ENCODE measurements at regions not wholly inside any gene's neighbourhood (a gene's known extent, or its start where the extent isn't known, plus 50 kb on each side); places are given as distances from the start of the nearest gene placed in this dataset.
"Not testable (repeated sequence)": the region's sequence is repeated elsewhere in the genome, so short reads cannot be mapped to it uniquely, and the experiment has no call there.

DNA sequence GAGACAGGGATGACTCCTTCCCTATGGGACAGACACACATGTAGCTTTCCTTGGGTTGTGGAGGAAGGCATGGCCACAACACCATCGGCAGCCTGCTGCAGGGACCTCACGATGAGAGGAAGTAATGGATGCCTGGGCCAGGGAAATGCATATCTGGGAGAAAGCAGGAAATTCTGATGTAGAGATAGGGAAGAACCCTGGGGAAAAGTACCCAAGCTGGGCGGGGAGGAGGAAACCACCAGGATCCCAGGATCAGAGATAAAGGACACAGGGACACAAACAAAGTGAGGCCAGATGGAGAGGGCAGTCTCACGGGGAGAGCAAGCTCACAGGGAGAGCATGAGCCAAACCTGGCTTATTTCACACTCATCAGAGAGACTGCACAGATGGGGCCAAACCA, 294.7 kb upstream of the TEKT4 start:
- DNase-seq = not testable (repeated sequence)

GRCh38 chr2:94577160-94577559, 294.1 kb upstream of the TEKT4 start:
- DNase-seq = peak; percentile 69

DNA sequence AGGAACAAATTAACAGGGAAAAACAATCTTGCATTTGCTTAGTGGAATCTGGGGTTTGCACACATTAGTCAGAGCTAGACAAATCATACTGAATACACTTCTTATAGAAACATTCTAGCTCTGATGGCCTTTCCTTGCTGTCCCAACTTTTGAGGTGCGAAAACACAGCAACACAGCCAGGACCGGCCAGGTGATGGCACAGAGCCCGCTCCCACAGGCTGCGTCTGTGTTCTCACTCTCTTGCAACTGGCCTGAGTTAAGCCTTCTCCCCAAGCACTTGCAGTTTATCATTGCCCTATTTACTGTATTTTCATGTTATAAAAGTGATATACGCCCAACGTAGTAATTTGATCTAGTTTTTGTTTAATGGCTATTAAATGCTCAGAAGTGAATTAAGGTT, 292.0 kb upstream of the TEKT4 start:
- not testable (repeated sequence) for DNase-seq

- DNase-seq = not testable (repeated sequence)
Measured at GRCh38 chr2:94583081-94583723, 288.0 kb upstream of the TEKT4 start.

DNA sequence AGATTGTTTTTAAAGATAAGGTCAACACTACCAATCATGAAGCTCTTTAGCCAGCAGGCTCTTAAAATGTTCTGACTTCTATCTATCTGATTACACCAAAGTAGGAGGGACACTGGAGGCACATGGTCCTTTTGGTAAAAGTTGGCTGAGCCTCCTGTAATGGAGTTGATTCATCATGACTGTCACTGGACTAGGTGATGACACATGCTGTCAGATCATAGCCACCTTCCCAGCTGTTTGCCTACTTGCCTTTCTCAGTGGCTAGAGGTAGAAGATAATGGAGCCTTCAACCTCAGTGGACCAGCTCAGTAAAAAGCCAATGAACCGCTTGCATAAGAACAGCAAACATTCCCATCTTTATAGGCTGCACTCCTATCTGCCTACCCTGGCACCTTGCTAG, 286.7 kb upstream of the TEKT4 start:
- DNase-seq = not testable (repeated sequence)

DNA sequence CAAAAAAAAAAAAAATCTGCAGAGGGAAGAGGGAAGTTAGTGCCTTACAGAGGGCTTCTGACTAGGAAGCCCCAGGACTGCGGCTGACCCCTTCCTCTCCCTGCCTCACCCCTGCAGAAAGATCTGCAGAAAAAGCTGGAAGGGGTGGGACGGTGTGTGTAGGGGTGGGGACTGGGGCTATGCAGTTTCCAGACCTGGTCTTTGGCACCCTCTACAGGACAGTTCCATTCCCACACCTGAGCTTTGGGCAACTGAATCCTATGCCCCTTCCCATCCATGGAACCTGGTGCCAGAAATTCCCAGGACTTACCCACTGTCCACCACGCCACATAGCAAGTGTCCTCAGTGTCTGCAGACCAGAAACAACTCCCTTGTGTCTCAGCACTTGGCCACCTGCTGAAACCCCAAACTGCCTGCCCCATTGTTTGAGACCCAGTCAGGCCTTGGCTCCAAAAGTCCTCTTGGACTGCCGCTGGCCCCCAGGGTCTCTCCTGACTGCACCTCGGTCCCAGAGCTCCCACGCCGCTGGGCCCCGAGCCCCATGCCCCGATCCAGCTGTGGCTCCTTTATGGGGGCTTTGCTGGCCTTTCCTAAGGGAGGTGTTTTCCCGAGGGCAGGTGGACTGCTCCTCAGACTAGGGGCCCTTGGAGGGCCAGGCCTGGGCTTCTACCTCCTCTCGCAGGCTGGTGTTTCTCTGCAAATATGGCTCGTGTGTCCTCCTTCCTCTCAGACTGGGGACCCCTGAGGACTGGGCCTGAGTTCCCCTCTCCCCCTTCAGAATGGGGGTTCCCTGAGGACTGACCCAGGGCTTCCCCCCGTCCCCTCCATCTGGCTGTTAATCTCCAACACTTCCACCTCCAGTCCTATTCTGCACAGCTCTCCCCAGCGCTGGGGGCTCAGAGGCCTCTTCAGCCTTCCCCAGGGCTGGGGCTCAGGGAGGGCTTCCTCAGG, 284.9 kb upstream of the TEKT4 start:
- not testable (repeated sequence) for DNase-seq

GRCh38 chr2:94587042-94587441, 284.2 kb upstream of the TEKT4 start:
- not testable (repeated sequence) for DNase-seq

- not testable (repeated sequence) for DNase-seq
Measured at GRCh38 chr2:94594019-94594836, 277.0 kb upstream of the TEKT4 start.

- DNase-seq = not testable (repeated sequence)
Measured at GRCh38 chr2:94595956-94596355, 275.3 kb upstream of the TEKT4 start.

DNA sequence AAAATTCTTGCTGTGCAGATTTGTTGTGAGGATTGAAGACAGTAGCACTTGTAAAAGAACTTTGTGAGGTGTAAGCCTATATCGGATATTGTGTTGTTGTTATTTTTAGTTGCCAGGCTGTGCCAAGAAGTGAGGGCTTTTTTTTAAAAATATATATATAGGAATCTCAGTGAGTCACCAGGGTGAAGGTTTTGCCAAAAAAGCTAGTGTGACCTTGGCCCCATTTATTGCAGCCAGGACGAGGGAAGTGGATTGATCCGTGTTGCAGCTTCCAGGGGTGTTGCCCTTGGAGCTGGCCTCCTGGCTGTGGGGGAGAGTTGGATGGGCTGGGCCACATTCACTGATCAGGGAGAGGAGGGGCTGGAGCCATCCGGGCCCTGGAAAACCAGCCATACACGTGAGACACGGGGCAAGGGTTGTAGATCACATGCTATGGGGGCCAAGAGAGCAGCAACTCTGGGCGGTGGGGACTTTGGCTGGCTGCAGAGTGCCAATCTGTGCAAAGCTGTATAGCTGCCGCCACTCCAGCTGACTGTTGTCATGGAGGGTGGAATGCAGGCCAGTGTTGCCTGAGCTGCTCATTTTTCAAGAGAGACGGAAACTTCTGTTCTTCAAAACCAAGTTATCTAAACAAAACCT, 273.0 kb upstream of the TEKT4 start:
- not testable (repeated sequence) for DNase-seq

GRCh38 chr2:94600929-94601328, 270.3 kb upstream of the TEKT4 start:
- DNase-seq = not testable (repeated sequence)

- DNase-seq = no peak
Measured at GRCh38 chr2:94602466-94602865, 268.8 kb upstream of the TEKT4 start.

GRCh38 chr2:94622113-94622618, 249.1 kb upstream of the TEKT4 start:
- no peak for DNase-seq

DNA sequence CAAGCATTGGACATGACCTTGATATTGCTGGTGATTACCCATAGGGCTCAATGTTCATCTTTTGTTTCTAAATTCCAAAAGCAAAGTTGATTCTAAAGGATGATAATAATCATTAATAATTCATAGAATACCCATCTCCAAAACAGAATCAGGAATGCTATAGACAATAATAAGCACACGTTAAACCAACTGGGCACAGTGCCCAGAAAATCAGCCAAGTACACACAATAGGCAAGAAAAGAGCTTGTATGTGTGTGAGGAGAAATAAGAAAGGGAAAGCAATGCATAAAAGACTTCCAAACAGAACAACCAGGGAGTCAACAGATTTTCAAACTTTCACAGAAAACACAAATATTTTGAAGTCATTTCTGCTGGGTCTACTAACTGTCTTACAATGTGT, 242.3 kb upstream of the TEKT4 start:
- not testable (repeated sequence) for DNase-seq

DNA sequence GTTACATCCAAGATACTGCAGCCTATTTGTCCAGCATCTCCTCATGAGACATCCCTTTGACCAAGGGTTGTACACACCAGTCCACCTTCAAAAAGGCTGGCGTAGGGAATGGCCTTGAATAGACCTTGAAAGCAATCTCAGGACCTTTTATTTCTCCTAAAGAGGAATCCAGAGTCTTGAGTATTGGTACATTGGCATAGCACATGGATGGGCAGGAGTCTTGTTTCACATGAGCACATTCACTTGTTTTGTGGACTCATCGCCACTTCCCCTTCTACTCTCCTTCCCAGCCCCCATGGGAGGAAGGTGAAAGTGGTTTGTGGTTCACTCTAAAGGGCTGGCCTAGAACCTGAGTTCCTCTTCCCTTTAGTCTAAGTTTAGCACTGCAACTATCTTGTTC, 229.8 kb upstream of the TEKT4 start:
- not testable (repeated sequence) for DNase-seq

GRCh38 chr2:94652131-94652530, 219.1 kb upstream of the TEKT4 start:
- DNase-seq = not testable (repeated sequence)

DNA sequence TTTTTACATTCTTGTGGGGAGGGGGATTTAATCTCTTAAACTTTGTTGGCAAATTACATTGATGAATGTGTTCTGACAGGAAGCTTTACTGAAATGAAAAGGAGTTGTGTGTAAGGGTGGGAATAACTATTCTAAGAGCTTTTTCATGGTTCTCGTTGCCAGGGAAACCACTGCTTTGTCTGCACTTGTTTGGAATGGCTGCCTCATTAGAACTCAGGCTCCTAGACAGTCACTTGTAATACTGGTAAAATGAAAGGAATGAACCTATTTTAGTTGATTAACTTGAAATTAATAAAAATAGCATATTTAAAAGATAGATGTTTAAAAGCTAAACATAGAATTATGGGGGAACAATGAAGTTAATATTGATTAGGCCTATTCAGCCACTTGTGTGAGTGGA, 201.4 kb upstream of the TEKT4 start:
- DNase-seq = not testable (repeated sequence)

DNA sequence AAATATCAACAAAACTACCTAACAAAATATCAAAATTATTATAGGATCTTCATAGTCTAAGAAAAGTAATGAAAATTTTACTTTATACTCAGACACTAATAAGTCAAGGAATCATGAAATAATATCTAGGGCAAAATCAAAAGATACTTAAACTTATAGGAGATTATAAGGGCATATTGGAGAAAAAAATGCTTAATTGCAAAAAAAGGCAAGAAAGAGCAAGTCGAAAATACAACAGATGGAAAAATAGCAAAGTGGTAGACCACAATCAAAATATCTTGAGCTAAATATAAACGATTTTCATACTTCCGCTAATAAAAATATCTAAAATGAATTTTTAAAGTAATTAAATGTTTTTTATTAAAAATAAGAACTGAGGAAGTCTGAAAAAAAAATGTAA, 177.0 kb upstream of the TEKT4 start:
- DNase-seq = not testable (repeated sequence)

- DNase-seq = not testable (repeated sequence)
Measured at GRCh38 chr2:94708982-94709381, 162.2 kb upstream of the TEKT4 start.

GRCh38 chr2:94725543-94725942, 145.7 kb upstream of the TEKT4 start:
- no peak for DNase-seq

DNA sequence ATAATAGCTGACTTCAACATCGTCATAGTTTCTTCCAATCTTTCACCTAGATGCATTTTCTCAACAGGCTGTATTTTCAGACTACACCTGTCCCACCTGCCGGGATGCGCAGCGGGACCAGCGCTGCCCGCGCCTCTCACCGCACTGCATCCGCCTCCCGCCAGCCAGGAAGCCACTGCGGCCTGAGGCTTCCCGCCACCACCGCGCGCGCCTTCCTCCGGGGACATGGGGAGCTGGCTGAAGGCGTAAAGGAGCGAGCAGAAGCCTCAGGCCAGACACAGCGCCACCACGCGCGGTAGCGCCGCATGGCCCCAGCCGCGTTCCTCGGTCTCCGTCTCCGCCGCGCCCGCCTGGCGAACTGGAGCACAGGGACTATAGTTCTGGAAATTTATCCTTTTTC, 135.7 kb upstream of the TEKT4 start:
- DNase-seq = not testable (repeated sequence)
